Keratinocyte (primary cell): ENCODE measurements at regions not wholly inside any gene's neighbourhood (a gene's known extent, or its start where the extent isn't known, plus 50 kb on each side); places are given as distances from the start of the nearest gene placed in this dataset.

Source experiments
- DNase-seq: peaks from one replicate; pipeline ENCODE4 v3.0.0-alpha.2; 2011; ENCODE audit warnings: low read depth, missing footprints, low spot score
- FAIRE-seq: peaks from 2 replicates; lab custom pipeline; 2011; peaks lifted over from hg19 to GRCh38; lab: Jason Lieb, UNC
- H2AFZ ChIP-seq: 2 replicates; pipeline ENCODE4 v1.6.0; 2012; ENCODE audit warnings: low read length, control low read depth, inconsistent platforms; ENCODE audit not compliant: control insufficient read depth
- H3K27ac ChIP-seq: 2 replicates; pipeline ENCODE4 v1.5.1; 2011; ENCODE audit warnings: low read length; ENCODE audit not compliant: control insufficient read depth, insufficient read depth
- H3K27me3 ChIP-seq: 3 replicates; pipeline ENCODE4 v1.6.0; 2011; ENCODE audit warnings: low read length; ENCODE audit not compliant: control insufficient read depth, insufficient read depth; ENCODE audit errors: extremely low read depth
- H3K36me3 ChIP-seq, 2 experiments: 2 replicates in 1 of 2; 3 replicates in 1 of 2; pipeline ENCODE4 v1.5.1; 2011; ENCODE audit warnings: low read length in 2 of 2, mild to moderate bottlenecking in 1 of 2; ENCODE audit not compliant: control insufficient read depth in 2 of 2, insufficient read depth in 2 of 2; ENCODE audit errors: extremely low read depth in 1 of 2
- H3K4me1 ChIP-seq: 3 replicates; pipeline ENCODE4 v1.5.1; 2011; ENCODE audit warnings: low read length; ENCODE audit not compliant: control insufficient read depth, insufficient read depth; ENCODE audit errors: extremely low read depth
- H3K4me2 ChIP-seq: 3 replicates; pipeline ENCODE4 v1.6.0; 2011; ENCODE audit warnings: low read depth, low read length; ENCODE audit not compliant: control insufficient read depth, insufficient read depth; ENCODE audit errors: extremely low read depth
- H3K4me3 ChIP-seq, 3 experiments: fragments of 200-600 bp in 1 of 3; sonication (generic) in 1 of 3; 2 replicates in 2 of 3; 3 replicates in 1 of 3; pipeline ENCODE4 v1.5.1; 2011 to 2016; ENCODE audit warnings: low read length in 3 of 3, mild to moderate bottlenecking in 3 of 3, control low read depth in 2 of 3, inconsistent platforms in 1 of 3, low read depth in 1 of 3, mixed read lengths in 1 of 3, mixed run types in 1 of 3, moderate library complexity in 1 of 3; ENCODE audit not compliant: control insufficient read depth in 2 of 3, insufficient read depth in 2 of 3; ENCODE audit errors: extremely low read depth in 1 of 3
- H3K79me2 ChIP-seq: 2 replicates; pipeline ENCODE4 v1.6.0; 2012; ENCODE audit warnings: low read length; ENCODE audit not compliant: control insufficient read depth, insufficient read depth
- H3K9ac ChIP-seq: 3 replicates; pipeline ENCODE4 v1.6.0; 2011; ENCODE audit warnings: low read length; ENCODE audit not compliant: control insufficient read depth, insufficient read depth; ENCODE audit errors: extremely low read depth
- H3K9me1 ChIP-seq: 3 replicates; pipeline ENCODE4 v1.6.0; 2011; ENCODE audit warnings: low read length; ENCODE audit not compliant: control insufficient read depth, insufficient read depth; ENCODE audit errors: extremely low read depth
- H3K9me3 ChIP-seq: 2 replicates; pipeline ENCODE4 v1.5.1; 2012; ENCODE audit warnings: low read depth, low read length; ENCODE audit not compliant: control insufficient read depth
- H4K20me1 ChIP-seq: 3 replicates; pipeline ENCODE4 v1.6.0; 2011; ENCODE audit warnings: low read length; ENCODE audit not compliant: control insufficient read depth, insufficient read depth; ENCODE audit errors: extremely low read depth
- EZH2 ChIP-seq: IDR thresholded peaks from one replicate; pipeline ENCODE4 v1.6.1; 2012; ENCODE audit warnings: inconsistent platforms, mild to moderate bottlenecking, low read length, moderate library complexity
- dilution Hi-C: fragments of 300-500 bp; cut with MboI; formaldehyde crosslinking; loops from one replicate; pipeline ENCODE4 v1.7.0; 2020; ENCODE audit warnings: low sequenced_read_pairs; ENCODE audit not compliant: extremely low pct_ligation_motif_present
- TF ChIP-seq, protein P1 (sequence below), 3 experiments: IDR thresholded peaks in 1 of 3; conservative IDR thresholded peaks in 1 of 3; optimal IDR thresholded peaks in 1 of 3; 2 replicates in 2 of 3; 3 replicates in 1 of 3; pipeline versions ENCODE3 to v1.5.1; 2011; ENCODE audit warnings: low read length in 3 of 3, mild to moderate bottlenecking in 3 of 3, moderate library complexity in 2 of 3, control low read depth in 1 of 3, inconsistent platforms in 1 of 3; ENCODE audit not compliant: insufficient read depth in 2 of 3; ENCODE audit errors: extremely low read depth in 1 of 3

DNA sequence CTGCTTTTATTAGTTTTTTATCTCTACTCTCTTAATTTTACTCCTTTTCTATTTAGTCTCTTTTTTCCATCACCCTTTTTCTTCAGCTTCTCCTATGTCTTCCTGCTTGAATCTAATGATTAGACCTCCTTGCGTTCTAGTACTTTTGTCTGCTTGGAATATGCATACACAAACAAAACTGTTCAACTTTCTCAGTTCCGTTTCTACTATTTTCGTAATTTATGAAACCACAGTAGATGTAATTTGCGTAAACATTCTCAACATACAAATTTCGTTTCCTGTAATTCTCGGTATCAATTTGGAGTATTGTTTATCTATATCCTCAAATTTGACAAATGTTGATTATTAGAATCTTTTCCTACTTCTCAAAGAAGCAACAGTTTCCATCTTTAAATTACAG is 772.5 kb downstream of the USP25 start:
- Histone ChIP-seq H3K4me1 (no peaks in the 10 kb centered on the region), H3K4me3 (no peak overlapping the region), H3K27ac (no peak overlapping the region), H4K20me1 (no peaks in the 10 kb centered on the region), H2AFZ (no peak overlapping the region), H3K27me3 (no peaks in the 10 kb centered on the region), H3K9ac (no peak overlapping the region), H3K4me2 (no peak overlapping the region), H3K79me2 (no peaks in the 10 kb centered on the region), H3K9me3 (no peaks in the 10 kb centered on the region), H3K36me3 (no peaks in the 10 kb centered on the region), H3K9me1 (no peaks in the 10 kb centered on the region)
- no peak for DNase-seq
- no peak for FAIRE-seq
- TF ChIP-seq, protein P1, sequence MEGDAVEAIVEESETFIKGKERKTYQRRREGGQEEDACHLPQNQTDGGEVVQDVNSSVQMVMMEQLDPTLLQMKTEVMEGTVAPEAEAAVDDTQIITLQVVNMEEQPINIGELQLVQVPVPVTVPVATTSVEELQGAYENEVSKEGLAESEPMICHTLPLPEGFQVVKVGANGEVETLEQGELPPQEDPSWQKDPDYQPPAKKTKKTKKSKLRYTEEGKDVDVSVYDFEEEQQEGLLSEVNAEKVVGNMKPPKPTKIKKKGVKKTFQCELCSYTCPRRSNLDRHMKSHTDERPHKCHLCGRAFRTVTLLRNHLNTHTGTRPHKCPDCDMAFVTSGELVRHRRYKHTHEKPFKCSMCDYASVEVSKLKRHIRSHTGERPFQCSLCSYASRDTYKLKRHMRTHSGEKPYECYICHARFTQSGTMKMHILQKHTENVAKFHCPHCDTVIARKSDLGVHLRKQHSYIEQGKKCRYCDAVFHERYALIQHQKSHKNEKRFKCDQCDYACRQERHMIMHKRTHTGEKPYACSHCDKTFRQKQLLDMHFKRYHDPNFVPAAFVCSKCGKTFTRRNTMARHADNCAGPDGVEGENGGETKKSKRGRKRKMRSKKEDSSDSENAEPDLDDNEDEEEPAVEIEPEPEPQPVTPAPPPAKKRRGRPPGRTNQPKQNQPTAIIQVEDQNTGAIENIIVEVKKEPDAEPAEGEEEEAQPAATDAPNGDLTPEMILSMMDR (optimal IDR thresholded peaks at IDR 0.05 in 1 of 3, IDR thresholded peaks at IDR 0.05 in 1 of 3, conservative IDR thresholded peaks at IDR 0.05 in 1 of 3; ENCODE audit: extremely low read depth in 1 of 3, insufficient read depth in 2 of 3, low read length in 3 of 3), result no peak
- no peak for TF ChIP-seq EZH2
- dilution Hi-C loops, result no loop called here

DNA sequence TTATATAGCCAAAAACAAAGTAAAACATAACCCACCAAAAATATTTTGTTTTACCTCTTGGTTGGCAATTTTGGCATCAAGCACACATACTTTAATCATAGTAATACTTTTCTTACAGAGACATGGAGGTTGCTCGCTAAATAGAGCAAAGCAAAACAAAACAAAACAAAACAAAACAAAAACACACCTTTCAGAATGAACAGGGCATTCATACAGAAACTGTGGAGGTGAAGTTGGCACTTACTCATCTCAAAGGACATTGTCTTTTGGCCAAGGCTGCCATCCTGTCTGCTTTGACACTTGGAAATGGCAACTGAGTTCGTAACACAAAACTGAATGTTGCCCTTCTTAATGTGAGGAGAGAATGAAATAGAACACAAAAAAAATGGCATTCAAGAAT is 773.1 kb downstream of the USP25 start:
- no peak overlapping the region for H3K9ac ChIP-seq
- H3K4me2 ChIP-seq, result no peak overlapping the region
- H4K20me1 ChIP-seq, result no peaks in the 10 kb centered on the region
- no peak overlapping the region for H3K27ac ChIP-seq
- no peak overlapping the region for H2AFZ ChIP-seq
- no peak overlapping the region for H3K4me3 ChIP-seq
- H3K79me2 ChIP-seq, result no peaks in the 10 kb centered on the region
- TF ChIP-seq EZH2, result no peak
- TF ChIP-seq, protein P1 (optimal IDR thresholded peaks at IDR 0.05 in 1 of 3, IDR thresholded peaks at IDR 0.05 in 1 of 3, conservative IDR thresholded peaks at IDR 0.05 in 1 of 3; ENCODE audit: extremely low read depth in 1 of 3, insufficient read depth in 2 of 3, low read length in 3 of 3), result no peak
- DNase-seq (no peak), FAIRE-seq (no peak)
- H3K27me3 ChIP-seq, result no peaks in the 10 kb centered on the region
- no peaks in the 10 kb centered on the region for H3K9me3 ChIP-seq
- no peaks in the 10 kb centered on the region for H3K36me3 ChIP-seq
- H3K4me1 ChIP-seq, result no peaks in the 10 kb centered on the region
- H3K9me1 ChIP-seq, result no peaks in the 10 kb centered on the region
- dilution Hi-C loops, result no loop called here
